ENCODE measurements at regions not wholly inside any gene's neighbourhood (a gene's known extent, or its start where the extent isn't known, plus 50 kb on each side); places are given as distances from the start of the nearest gene placed in this dataset.

DNA sequence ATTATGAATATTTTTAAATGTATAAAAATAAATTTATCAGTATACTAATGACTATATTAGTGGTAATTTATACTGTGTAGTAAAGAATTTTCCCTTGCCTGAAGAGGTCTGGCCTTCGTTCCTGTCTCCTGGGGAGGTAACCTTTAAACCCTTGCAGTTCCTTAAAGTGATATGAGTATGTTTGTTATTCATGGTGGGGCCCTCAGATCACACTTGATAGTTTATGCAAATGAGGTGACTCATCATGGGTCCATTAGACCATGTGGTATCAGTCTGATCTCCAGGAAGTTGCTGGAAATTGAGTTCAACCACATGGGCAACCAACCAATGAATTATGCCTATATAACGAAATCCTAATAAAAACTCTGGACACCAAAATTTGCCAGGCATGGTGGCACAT is 904.1 kb downstream of the RPA4 start:
- H3K9me3 Mint-ChIP-seq, result no peaks in the 10 kb centered on the region
- DNase-seq, result no peak
- H3K4me3 Mint-ChIP-seq, result no peak overlapping the region
- no peaks in the 10 kb centered on the region for H3K4me1 Mint-ChIP-seq (ENCODE audit: low read depth)
- ChIA-PET POLR2A (no interaction called here), CTCF (no interaction called here)
- intact Hi-C loops (cut with micrococcal nuclease), result no loop called here
- H3K36me3 Mint-ChIP-seq, result no peaks in the 10 kb centered on the region
- H3K27ac Mint-ChIP-seq, result no peak overlapping the region
- no peaks in the 10 kb centered on the region for H3K27me3 Mint-ChIP-seq

DNA sequence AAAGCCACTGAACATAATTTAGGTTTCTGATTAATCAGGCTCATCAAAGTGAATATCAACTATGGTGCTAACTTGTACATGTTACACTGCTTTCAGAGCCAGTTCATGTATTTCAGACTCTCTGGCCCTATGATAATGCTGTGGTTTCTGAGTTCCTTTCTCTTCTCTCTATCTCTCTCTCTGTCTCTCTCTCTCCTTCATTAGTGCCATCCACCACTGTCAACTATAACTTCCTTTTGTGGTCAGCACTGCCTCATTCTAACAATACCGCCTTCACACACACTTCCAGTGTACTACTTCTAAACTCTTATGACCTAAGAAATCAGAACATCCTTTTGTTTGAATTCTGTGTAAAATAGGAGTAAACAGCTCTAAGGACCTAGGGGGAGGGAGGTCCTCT is 907.1 kb downstream of the RPA4 start:
- Mint-ChIP-seq H3K27ac (no peak overlapping the region), H3K36me3 (no peaks in the 10 kb centered on the region), H3K27me3 (no peaks in the 10 kb centered on the region), H3K9me3 (no peaks in the 10 kb centered on the region), H3K4me1 (ENCODE audit: low read depth) (no peaks in the 10 kb centered on the region), H3K4me3 (no peak overlapping the region)
- CTCF ChIA-PET, result no interaction called here
- DNase-seq, result no peak
- intact Hi-C loops (cut with micrococcal nuclease), result no loop called here
- POLR2A ChIA-PET, result no interaction called here

DNA sequence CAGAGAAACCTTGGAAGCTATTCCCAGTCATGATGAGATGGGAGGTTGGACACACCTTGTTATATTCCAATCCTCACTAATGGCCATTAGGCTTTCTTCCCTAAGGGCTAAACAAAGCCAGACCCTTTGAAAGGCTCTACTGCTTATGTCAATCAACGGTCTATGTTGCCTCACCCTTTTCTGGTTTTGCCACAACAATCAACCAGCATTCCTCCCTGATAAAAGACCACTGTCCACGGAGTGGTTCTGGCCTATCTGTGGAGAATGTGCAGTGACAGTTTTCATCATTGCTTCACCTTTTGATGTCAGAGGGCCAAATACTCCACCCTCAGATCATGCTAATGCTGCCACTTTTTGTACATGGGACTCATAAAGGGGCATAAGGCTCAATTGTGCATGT is 913.4 kb downstream of the RPA4 start:
- CTCF ChIA-PET, result no interaction called here
- no peaks in the 10 kb centered on the region for H3K9me3 Mint-ChIP-seq
- H3K4me3 Mint-ChIP-seq, result no peak overlapping the region
- POLR2A ChIA-PET, result no interaction called here
- H3K36me3 Mint-ChIP-seq, result no peaks in the 10 kb centered on the region
- no peak for DNase-seq
- no peak overlapping the region for H3K27ac Mint-ChIP-seq
- H3K4me1 Mint-ChIP-seq (ENCODE audit: low read depth), result no peaks in the 10 kb centered on the region
- H3K27me3 Mint-ChIP-seq, result no peaks in the 10 kb centered on the region
- intact Hi-C loops (cut with micrococcal nuclease), result no loop called here

DNA sequence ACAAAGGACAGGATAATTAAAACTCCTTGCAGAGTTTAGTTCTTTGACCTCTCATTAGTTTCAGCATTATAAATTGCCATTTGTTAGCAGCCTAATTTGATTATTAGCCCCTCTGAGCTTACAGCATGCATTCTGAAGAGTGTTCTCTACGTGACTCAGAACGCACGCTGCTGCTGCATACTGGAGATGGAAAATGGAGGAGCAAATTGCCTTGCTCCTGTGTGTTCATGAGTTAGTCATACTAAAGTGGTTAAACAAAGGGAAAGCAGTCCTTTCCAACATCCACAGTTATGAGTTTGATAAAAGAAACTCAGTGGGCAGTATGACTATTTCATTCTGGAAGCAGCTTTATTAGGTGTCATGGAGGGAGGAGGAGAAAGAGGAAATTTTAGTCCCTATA is 922.5 kb downstream of the RPA4 start:
- CTCF ChIA-PET, result interaction anchor here (0.5 kb wide), 1 partner anchor 55 kb away, joined by 3 read pairs; no protein-coding TSS in a partner anchor
- intact Hi-C loops (cut with micrococcal nuclease), result no loop called here

DNA sequence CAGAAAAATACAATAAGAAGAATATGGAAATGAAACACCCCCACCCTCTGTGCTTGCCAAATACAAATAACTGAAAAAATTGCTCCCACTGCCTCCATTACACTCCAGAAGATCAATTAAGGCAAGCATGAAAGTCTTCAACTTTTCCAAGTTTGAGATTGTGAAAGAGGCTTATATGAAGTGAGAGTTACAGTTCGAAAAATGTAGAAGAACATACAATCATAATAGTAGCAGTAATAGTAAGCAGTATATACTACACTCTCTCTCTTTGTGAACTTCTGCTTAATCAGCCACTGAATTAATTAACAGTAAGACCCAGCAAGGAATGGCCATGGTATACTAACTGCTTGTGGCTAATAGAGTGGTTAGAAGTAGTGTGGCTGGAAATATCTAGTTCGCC is 923.2 kb downstream of the RPA4 start:
- no peak for DNase-seq

More for the DNA sequence above, 922.5 kb downstream of the RPA4 start:
- Mint-ChIP-seq H3K4me3 (no peak overlapping the region), H3K27ac (no peak overlapping the region), H3K4me1 (ENCODE audit: low read depth) (no peaks in the 10 kb centered on the region), H3K9me3 (no peaks in the 10 kb centered on the region), H3K36me3 (no peaks in the 10 kb centered on the region), H3K27me3 (no peaks in the 10 kb centered on the region)
- POLR2A ChIA-PET, result no interaction called here
- no peak for DNase-seq

DNA sequence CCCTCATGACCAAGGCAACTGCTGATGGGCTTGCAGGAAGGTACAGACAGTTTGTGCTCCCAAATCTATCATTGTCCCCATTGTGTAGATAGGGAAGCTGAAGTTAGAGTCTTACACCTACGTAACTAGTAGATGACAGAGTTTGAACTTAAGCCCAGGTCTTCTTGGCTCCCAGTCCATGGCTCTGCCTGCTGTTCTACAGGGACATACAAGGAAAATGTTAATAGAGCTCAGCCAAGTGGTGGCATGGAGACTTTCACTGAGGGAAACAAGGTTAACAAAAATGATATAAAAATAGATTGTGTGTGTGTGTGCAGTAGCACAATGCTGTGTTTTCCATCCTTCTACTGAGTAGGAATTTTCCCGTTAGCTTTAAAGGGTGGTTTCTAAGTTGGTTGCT is 936.5 kb downstream of the RPA4 start:
- Mint-ChIP-seq H3K27me3 (no peaks in the 10 kb centered on the region), H3K27ac (no peak overlapping the region), H3K4me3 (no peak overlapping the region), H3K4me1 (ENCODE audit: low read depth) (no peaks in the 10 kb centered on the region), H3K36me3 (no peaks in the 10 kb centered on the region), H3K9me3 (no peaks in the 10 kb centered on the region)
- CTCF ChIA-PET, result no interaction called here
- POLR2A ChIA-PET, result no interaction called here
- intact Hi-C loops (cut with micrococcal nuclease), result no loop called here
- no peak for DNase-seq

More for the DNA sequence above, 923.2 kb downstream of the RPA4 start:
- ChIA-PET CTCF (interaction anchor here (0.5 kb wide), 1 partner anchor 56 kb away, joined by 3 read pairs; no protein-coding TSS in a partner anchor), POLR2A (no interaction called here)
- no peaks in the 10 kb centered on the region for H3K9me3 Mint-ChIP-seq
- no peaks in the 10 kb centered on the region for H3K36me3 Mint-ChIP-seq
- no peak overlapping the region for H3K27ac Mint-ChIP-seq
- H3K4me1 Mint-ChIP-seq (ENCODE audit: low read depth), result no peaks in the 10 kb centered on the region
- no peaks in the 10 kb centered on the region for H3K27me3 Mint-ChIP-seq
- intact Hi-C loops (cut with micrococcal nuclease), result no loop called here
- H3K4me3 Mint-ChIP-seq, result no peak overlapping the region

DNA sequence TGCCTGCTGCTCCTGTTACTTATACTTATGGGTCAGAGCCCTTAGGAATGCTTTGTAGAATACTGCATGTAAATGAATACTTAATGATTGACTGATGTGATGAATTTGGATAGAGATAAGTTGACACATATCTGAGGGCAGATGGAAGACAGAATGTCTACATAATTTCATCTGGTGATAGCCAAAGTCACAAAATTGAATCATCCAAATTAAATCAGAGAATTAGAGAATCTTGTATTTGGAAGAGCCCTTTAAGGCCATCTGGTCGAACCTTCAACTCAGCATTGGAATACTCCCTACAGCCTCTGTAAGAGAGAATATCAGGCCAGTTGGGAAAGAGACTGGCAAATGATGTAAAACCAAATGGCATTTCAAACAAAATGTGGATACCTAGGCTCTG is 944.8 kb downstream of the RPA4 start:
- no peak overlapping the region for H3K27ac Mint-ChIP-seq
- POLR2A ChIA-PET, result no interaction called here
- CTCF ChIA-PET, result no interaction called here
- no peaks in the 10 kb centered on the region for H3K27me3 Mint-ChIP-seq
- H3K9me3 Mint-ChIP-seq, result no peaks in the 10 kb centered on the region
- H3K4me1 Mint-ChIP-seq (ENCODE audit: low read depth), result no peaks in the 10 kb centered on the region
- no peak overlapping the region for H3K4me3 Mint-ChIP-seq
- no peaks in the 10 kb centered on the region for H3K36me3 Mint-ChIP-seq
- no peak for DNase-seq
- intact Hi-C loops (cut with micrococcal nuclease), result no loop called here

DNA sequence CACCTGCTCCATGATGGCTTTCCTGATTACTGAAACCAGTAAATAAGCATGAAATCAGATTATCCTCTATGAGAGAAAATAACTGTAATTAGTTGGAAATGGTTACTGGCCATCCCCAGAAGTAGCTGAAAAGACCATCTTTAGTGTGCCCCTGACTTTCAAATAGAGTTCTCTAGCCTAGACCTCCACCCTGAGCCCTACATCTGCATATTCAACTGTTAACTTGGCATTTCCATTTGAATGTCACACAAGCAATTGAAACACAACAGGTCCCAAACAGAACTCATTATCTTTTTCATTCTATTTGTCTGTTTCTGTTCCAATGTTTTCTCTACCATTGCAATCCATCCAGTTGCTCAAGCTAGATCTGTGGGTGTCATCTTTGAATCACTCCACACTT is 952.3 kb downstream of the RPA4 start:
- CTCF ChIA-PET, result no interaction called here
- intact Hi-C loops (cut with micrococcal nuclease), result no loop called here
- Mint-ChIP-seq H3K4me1 (ENCODE audit: low read depth) (no peaks in the 10 kb centered on the region), H3K36me3 (no peaks in the 10 kb centered on the region), H3K27ac (no peak overlapping the region), H3K27me3 (no peaks in the 10 kb centered on the region), H3K9me3 (no peaks in the 10 kb centered on the region), H3K4me3 (no peak overlapping the region)
- no peak for DNase-seq
- POLR2A ChIA-PET, result no interaction called here

DNA sequence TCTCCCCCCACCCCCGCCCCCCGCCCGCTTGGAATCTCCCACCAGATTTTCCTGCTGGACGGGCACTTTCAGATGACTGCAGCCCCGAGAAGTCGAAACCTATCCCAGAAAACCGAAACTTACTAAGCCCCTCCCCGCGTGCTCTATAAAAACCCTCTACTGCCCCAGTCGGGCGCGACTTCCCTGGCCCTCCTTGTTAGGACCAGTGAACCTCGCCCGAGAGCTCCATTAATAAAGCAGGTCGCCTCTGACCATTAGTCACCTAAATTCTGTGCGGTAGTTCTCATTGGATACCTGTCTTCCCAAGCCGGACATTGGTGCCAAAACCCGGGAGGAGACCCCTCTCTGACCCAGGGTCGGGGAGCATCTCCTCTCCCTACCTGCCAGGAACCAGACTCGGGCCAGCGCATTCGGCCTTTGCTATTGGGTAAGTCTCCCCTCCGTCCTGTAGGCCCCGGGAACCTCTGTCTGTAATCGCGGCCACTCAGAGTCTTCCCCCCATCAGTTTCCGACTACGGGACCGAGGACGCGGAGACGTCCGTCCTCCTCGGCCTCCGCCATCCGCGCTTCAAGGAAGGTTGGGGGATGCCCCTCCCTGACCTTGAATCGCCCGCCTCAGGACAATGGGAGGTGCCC is 958.0 kb downstream of the RPA4 start:
- H3K27ac Mint-ChIP-seq, result no peak overlapping the region
- DNase-seq, result no peak
- H3K9me3 Mint-ChIP-seq, result peaks cover 18% of the 10 kb centered on the region
- intact Hi-C loops (cut with micrococcal nuclease), result no loop called here
- no peak overlapping the region for H3K4me3 Mint-ChIP-seq
- no peaks in the 10 kb centered on the region for H3K27me3 Mint-ChIP-seq
- H3K4me1 Mint-ChIP-seq (ENCODE audit: low read depth), result no peaks in the 10 kb centered on the region
- ChIA-PET CTCF (no interaction called here), POLR2A (no interaction called here)
- no peaks in the 10 kb centered on the region for H3K36me3 Mint-ChIP-seq

DNA sequence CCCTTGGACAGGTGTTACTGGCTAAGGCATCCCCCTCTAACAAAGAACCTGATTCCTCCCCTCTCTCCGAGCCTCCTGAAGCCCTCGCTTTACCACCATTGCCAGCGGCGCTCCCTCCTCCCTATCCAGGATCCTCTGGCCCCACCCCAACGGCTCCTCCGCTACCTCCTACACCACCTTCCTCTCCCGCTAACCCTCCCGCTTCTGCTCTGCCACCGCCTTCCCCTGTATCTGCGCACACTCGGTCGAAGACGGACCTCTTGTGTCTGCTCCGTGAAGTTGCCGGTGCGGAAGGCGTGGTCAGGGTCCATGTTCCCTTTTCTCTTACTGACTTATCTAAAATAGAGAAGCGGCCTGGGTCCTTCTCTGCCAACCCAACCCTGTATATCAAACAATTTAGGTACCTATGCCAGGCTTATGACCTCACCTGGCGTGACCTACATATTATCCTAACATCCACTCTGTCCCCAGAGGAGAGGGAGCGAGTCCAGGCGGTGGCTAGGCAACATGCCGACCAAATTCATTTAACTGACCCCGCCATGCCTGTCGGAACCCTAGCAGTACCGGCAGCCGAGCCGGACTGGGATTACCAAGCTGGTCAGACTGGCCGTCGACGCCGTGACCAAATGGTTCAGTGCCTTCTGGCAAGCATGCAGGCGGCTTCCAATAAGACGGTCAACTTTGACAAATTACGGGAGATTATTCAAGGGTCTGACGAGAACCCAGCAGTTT is 958.9 kb downstream of the RPA4 start:
- POLR2A ChIA-PET, result no interaction called here

DNA sequence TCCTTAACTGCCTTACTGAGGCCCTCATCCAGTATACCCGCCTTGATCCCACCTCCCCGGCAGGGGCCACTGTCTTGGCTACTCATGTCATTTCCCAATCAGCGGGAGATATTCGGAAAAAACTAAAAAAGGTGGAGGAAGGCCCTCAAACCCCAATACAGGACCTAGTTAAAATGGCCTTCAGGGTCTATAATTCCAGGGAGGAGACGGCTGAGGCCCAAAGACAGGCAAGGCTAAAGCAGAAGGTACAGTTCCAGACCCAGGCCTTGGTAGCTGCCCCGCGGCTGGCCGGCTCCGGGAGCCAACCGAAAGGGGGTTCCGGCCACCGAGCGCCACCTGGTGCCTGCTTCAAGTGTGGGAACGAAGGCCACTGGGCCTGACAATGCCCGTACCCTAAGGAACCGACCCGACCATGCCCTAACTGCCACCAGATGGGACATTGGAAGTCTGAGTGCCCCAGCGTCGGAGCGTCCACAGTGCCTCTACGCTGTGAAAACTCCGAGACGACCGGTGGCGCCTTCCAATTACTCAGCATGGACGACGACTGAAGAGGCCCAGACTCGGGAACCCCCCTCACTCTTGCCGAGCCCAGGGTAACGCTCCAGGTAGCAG is 959.6 kb downstream of the RPA4 start:
- no peaks in the 10 kb centered on the region for H3K4me1 Mint-ChIP-seq (ENCODE audit: low read depth)
- peaks cover 18% of the 10 kb centered on the region for H3K9me3 Mint-ChIP-seq
- CTCF ChIA-PET, result no interaction called here
- POLR2A ChIA-PET, result no interaction called here
- no peak overlapping the region for H3K27ac Mint-ChIP-seq
- H3K27me3 Mint-ChIP-seq, result no peaks in the 10 kb centered on the region
- H3K36me3 Mint-ChIP-seq, result no peaks in the 10 kb centered on the region
- no peak for DNase-seq
- intact Hi-C loops (cut with micrococcal nuclease), result no loop called here
- H3K4me3 Mint-ChIP-seq, result no peak overlapping the region

More for the DNA sequence above, 958.9 kb downstream of the RPA4 start:
- Mint-ChIP-seq H3K27ac (no peak overlapping the region), H3K4me1 (ENCODE audit: low read depth) (no peaks in the 10 kb centered on the region), H3K4me3 (no peak overlapping the region), H3K36me3 (no peaks in the 10 kb centered on the region), H3K27me3 (no peaks in the 10 kb centered on the region), H3K9me3 (peaks cover 18% of the 10 kb centered on the region)
- intact Hi-C loops (cut with micrococcal nuclease), result no loop called here
- no peak for DNase-seq
- CTCF ChIA-PET, result no interaction called here

DNA sequence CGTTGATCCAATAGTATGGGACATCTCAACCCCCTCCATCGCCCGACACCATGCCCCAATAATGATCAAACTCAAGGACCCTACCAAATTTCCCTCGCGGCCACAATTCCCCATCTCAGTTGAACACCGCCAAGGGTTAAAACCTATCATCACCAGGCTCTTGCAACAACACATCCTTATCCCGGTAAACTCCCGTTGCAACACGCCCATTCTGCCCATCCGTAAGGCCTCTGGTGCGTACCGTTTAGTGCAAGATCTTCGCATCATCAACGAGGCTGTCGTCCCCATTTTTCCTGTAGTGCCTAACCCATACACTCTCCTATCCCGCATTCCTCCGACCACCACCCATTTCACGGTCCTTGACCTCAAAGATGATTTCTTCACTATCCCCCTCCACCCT is 960.5 kb downstream of the RPA4 start:
- Mint-ChIP-seq H3K9me3 (peaks cover 18% of the 10 kb centered on the region), H3K27ac (no peak overlapping the region), H3K4me1 (ENCODE audit: low read depth) (no peaks in the 10 kb centered on the region), H3K4me3 (no peak overlapping the region), H3K27me3 (no peaks in the 10 kb centered on the region), H3K36me3 (no peaks in the 10 kb centered on the region)
- intact Hi-C loops (cut with micrococcal nuclease), result no loop called here
- CTCF ChIA-PET, result no interaction called here
- DNase-seq, result no peak
- POLR2A ChIA-PET, result no interaction called here

DNA sequence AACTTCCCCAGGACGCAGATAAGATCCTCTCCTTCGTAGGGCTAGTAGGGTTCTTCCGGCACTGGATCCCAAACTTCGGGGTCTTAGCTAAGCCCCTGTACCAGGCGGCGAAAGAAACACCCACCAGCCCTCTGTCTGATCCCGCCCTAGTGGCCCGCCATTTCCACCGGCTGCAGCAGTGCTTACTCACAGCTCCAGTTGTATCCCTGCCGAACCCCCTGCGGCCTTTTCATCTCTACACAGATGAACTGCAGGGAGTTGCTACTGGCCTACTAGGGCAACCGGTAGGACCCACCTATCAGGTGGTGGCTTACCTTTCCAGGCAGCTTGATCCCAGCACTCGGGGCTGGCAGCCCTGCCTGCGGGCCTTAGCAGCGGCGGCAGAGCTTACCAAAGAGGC is 961.2 kb downstream of the RPA4 start:
- Mint-ChIP-seq H3K4me1 (ENCODE audit: low read depth) (no peaks in the 10 kb centered on the region), H3K4me3 (no peak overlapping the region), H3K27ac (no peak overlapping the region), H3K9me3 (peaks cover 18% of the 10 kb centered on the region), H3K27me3 (no peaks in the 10 kb centered on the region), H3K36me3 (no peaks in the 10 kb centered on the region)
- no peak for DNase-seq
- CTCF ChIA-PET, result no interaction called here
- intact Hi-C loops (cut with micrococcal nuclease), result no loop called here
- POLR2A ChIA-PET, result no interaction called here

Data from activated CD4-positive, alpha-beta memory T cell treated with anti-CD3 and anti-CD28 coated beads for 36 hours (primary cell).